LNCaP clone FGC (cell line): ENCODE measurements at regions not wholly inside any gene's neighbourhood (a gene's known extent, or its start where the extent isn't known, plus 50 kb on each side); places are given as distances from the start of the nearest gene placed in this dataset.

Experiments
- DNase-seq: peaks from one replicate; pipeline ENCODE4 v3.0.0-alpha.2; 2011; ENCODE audit warnings: low read depth
- H3K4me3 ChIP-seq: 2 replicates; pipeline ENCODE4 v1.5.1; 2011; ENCODE audit warnings: mild to moderate bottlenecking, low read depth, low read length, control low read depth
- CTCF ChIP-seq: IDR thresholded peaks from 2 replicates; pipeline ENCODE4 v1.5.1; 2012; ENCODE audit warnings: mild to moderate bottlenecking; ENCODE audit not compliant: control insufficient read depth, insufficient read depth; ENCODE audit errors: extremely low read depth

DNA sequence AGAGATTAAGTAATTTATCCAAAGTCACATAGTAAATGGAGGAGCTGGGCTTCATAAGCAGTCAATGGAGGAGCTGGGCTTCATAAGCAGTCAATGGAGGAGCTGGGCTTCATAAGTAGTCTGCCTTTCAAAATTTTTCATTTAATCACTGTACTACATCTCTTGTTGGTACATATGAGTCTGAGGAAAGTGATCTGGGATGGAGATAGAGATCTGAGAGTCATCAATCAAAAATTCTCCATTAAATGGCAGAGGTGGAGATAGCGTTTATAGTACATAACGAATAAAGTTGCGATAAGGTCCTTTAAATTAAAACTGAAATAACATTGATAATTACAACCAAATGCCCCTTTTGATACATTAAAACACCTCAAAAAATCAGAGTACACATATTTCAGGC, 189.3 kb downstream of the KLF5 start:
- DNase-seq, result no peak
- no peak overlapping the region for H3K4me3 ChIP-seq
- no peak for TF ChIP-seq CTCF

GRCh38 chr13:73245246-73245645, 186.4 kb downstream of the KLF5 start:
- TF ChIP-seq CTCF, result no peak
- no peak for DNase-seq
- H3K4me3 ChIP-seq, result no peak overlapping the region

- H3K4me3 ChIP-seq, result no peak overlapping the region
- DNase-seq, result no peak
- no peak for TF ChIP-seq CTCF
Observed at GRCh38 chr13:73244467-73244866, 185.7 kb downstream of the KLF5 start.

- TF ChIP-seq CTCF, result no peak
- no peak overlapping the region for H3K4me3 ChIP-seq
- no peak for DNase-seq
Observed at GRCh38 chr13:73242515-73243015, 183.8 kb downstream of the KLF5 start.

GRCh38 chr13:73240193-73240592, 181.4 kb downstream of the KLF5 start:
- TF ChIP-seq CTCF, result no peak
- no peak overlapping the region for H3K4me3 ChIP-seq
- no peak for DNase-seq

- H3K4me3 ChIP-seq, result no peak overlapping the region
- no peak for TF ChIP-seq CTCF
- DNase-seq, result no peak
Observed at GRCh38 chr13:73235385-73235784, 176.6 kb downstream of the KLF5 start.

- TF ChIP-seq CTCF, result no peak
- H3K4me3 ChIP-seq, result no peak overlapping the region
- no peak for DNase-seq
Observed at GRCh38 chr13:73231471-73231870, 172.7 kb downstream of the KLF5 start.
